Putamen (tissue), 1 donor: ENCODE measurements at regions not wholly inside any gene's neighbourhood (a gene's known extent, or its start where the extent isn't known, plus 50 kb on each side); places are given as distances from the start of the nearest gene placed in this dataset.

Experiments used
- DNase-seq: peaks from one replicate; pipeline ENCODE4 v3.0.0-alpha.2; 2016; ENCODE audit warnings: low spot score

GRCh38 chr4:111664308-111664945, 480.8 kb upstream of the FAM241A start:
- DNase-seq = no peak

GRCh38 chr4:111666826-111667360, 478.4 kb upstream of the FAM241A start:
- DNase-seq = no peak

GRCh38 chr4:111671756-111672155, 473.5 kb upstream of the FAM241A start:
- no peak for DNase-seq

- DNase-seq = no peak
Observed at GRCh38 chr4:111675746-111676145, 469.5 kb upstream of the FAM241A start.

GRCh38 chr4:111676533-111676932, 468.7 kb upstream of the FAM241A start:
- no peak for DNase-seq

- DNase-seq = no peak
Observed at GRCh38 chr4:111678479-111678878, 466.8 kb upstream of the FAM241A start.

- DNase-seq = no peak
Observed at GRCh38 chr4:111678908-111679307, 466.3 kb upstream of the FAM241A start.

GRCh38 chr4:111681270-111681669, 464.0 kb upstream of the FAM241A start:
- DNase-seq = no peak

- no peak for DNase-seq
Observed at GRCh38 chr4:111681751-111682150, 463.5 kb upstream of the FAM241A start.

GRCh38 chr4:111685205-111685604, 460.0 kb upstream of the FAM241A start:
- DNase-seq = no peak

GRCh38 chr4:111689214-111689613, 456.0 kb upstream of the FAM241A start:
- no peak for DNase-seq

- no peak for DNase-seq
Observed at GRCh38 chr4:111689731-111690130, 455.5 kb upstream of the FAM241A start.

GRCh38 chr4:111693758-111694157, 451.5 kb upstream of the FAM241A start:
- DNase-seq = no peak

GRCh38 chr4:111695677-111696076, 449.6 kb upstream of the FAM241A start:
- no peak for DNase-seq

- DNase-seq = no peak
Observed at GRCh38 chr4:111696505-111696904, 448.7 kb upstream of the FAM241A start.

- DNase-seq = no peak
Observed at GRCh38 chr4:111697176-111697942, 447.9 kb upstream of the FAM241A start.

GRCh38 chr4:111698361-111698760, 446.9 kb upstream of the FAM241A start:
- DNase-seq = no peak

- no peak for DNase-seq
Observed at GRCh38 chr4:111699165-111699564, 446.1 kb upstream of the FAM241A start.

- DNase-seq = no peak
Observed at GRCh38 chr4:111701102-111701501, 444.2 kb upstream of the FAM241A start.

GRCh38 chr4:111707491-111707890, 437.8 kb upstream of the FAM241A start:
- DNase-seq = no peak

- peak; percentile 10 for DNase-seq
Observed at GRCh38 chr4:111712093-111712677, 433.1 kb upstream of the FAM241A start.

GRCh38 chr4:111713276-111713675, 432.0 kb upstream of the FAM241A start:
- DNase-seq = no peak

- DNase-seq = no peak
Observed at GRCh38 chr4:111717921-111718320, 427.3 kb upstream of the FAM241A start.
